ENCODE measurements at regions not wholly inside any gene's neighbourhood (a gene's known extent, or its start where the extent isn't known, plus 50 kb on each side); places are given as distances from the start of the nearest gene placed in this dataset.

DNA sequence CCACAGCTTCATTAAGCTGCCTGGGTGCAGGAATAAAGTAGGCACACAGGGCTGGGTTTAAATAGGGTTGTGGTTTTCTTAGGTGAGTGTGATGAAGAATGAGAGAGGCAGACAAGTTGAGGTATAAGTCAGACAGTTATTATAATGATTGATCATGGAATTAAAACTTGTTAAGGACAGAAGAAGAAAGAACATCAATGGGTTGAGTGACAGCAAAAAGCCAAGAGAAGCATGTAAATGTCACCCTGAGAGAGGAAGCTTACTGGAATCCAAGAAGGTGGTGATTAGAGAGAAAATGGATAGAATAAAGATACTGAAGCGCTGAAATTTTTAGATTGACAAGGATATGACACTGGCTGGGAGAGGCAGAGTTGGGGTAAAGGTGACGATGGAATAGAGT lies 325.2 kb upstream of the SLITRK1 start:
- TF ChIP-seq CTCF (conservative IDR thresholded peaks at IDR 0.05; ENCODE audit: low read depth, low read length): no peak
- no peak for TF ChIP-seq EZH2 (IDR thresholded peaks at IDR 0.05; ENCODE audit: low read length, unreplicated experiment)
- no peak for TF ChIP-seq EZH2phosphoT487 (IDR thresholded peaks at IDR 0.05; ENCODE audit: borderline replicate concordance, low read length)
